ENCODE measurements at regions not wholly inside any gene's neighbourhood (a gene's known extent, or its start where the extent isn't known, plus 50 kb on each side); places are given as distances from the start of the nearest gene placed in this dataset.

DNA sequence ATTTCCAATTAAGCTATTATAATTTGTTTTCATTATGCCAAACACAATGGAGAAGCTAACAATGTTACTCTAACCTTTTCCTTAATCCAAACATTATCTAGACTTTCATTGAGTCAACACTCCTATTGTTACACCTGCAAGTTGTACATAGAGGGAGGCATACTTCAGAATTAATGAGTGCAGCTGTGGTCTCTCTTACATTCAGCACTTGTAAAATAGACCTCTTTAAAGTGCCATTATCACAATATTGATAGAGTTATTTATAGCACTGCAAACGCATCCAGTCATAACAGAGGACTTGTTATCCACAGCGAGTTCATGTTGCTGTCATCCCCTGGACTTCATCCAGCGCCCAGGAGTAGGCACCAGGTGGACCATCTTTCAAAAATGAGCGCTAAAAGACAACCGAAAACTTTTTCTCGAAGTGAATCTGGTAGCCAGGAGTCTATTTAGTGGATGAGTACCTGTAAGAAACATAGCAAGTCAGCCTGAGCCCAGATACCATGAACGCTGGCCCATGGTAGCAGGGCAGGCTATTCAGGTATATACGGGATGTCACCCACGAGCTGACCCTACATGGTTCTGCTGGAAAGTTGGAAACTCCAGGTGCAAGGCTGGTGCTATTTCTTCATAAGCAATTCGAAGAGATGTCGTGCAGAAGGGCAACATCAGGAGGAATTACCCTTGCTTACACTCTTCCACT lies 70.6 kb upstream of the NFIA start:
- TF ChIP-seq, protein P1, sequence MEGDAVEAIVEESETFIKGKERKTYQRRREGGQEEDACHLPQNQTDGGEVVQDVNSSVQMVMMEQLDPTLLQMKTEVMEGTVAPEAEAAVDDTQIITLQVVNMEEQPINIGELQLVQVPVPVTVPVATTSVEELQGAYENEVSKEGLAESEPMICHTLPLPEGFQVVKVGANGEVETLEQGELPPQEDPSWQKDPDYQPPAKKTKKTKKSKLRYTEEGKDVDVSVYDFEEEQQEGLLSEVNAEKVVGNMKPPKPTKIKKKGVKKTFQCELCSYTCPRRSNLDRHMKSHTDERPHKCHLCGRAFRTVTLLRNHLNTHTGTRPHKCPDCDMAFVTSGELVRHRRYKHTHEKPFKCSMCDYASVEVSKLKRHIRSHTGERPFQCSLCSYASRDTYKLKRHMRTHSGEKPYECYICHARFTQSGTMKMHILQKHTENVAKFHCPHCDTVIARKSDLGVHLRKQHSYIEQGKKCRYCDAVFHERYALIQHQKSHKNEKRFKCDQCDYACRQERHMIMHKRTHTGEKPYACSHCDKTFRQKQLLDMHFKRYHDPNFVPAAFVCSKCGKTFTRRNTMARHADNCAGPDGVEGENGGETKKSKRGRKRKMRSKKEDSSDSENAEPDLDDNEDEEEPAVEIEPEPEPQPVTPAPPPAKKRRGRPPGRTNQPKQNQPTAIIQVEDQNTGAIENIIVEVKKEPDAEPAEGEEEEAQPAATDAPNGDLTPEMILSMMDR (IDR thresholded peaks at IDR 0.05; ENCODE audit: control extremely low read depth, extremely low read depth, low read depth, missing control alignments), result no peak
- CTCF ChIA-PET, result interaction anchor here (1.0 kb wide), 1 partner anchor 13 kb away, joined by 3 read pairs; no protein-coding TSS in a partner anchor
- POLR2A ChIA-PET, result interaction anchor here (0.6 kb wide), 1 partner anchor 748 kb away, joined by 5 read pairs; no protein-coding TSS in a partner anchor
- no peak for DNase-seq (ENCODE audit: extremely low spot score)

DNA sequence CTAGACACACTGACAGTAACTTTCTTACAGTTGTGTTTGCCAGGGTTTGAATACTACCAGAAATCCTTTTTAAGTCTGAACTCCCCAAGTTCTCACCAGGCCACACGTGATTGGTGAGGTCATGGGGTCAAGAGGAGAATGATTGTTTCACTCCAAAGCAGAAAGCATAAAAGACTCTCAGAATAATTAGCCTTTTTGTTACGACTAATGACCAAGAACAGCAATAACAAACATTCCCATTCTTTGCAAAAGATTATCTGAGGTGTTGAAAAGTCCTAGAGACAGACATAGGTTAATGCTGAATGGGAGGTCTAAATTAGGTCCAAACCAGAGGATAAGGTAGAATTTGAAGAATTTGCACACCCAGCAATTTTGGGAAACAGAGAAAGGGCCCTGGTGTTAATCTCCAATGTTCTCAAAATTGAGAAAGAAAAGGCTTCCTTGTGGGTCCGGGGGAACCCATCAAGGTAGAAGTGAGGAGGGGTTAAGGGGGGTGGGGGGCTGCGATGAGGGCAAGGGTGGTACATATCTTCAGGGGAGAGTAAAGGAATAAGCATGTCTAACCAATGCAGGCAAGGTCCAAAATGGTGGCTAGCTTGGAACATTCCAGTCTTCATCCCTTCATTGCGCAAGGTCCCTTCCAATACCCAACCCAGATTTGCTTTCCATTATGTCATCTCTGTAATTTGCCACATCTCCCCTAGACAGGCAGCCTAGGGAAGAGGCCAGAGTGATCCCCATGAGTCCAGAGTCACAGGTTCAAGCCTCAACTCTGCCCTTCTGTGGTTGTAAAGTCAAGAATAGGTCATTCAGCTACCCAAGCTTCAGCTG lies 74.6 kb upstream of the NFIA start:
- POLR2A ChIA-PET, result no interaction called here
- DNase-seq (ENCODE audit: extremely low spot score), result no peak
- CTCF ChIA-PET, result no interaction called here
- TF ChIP-seq, protein P1 (IDR thresholded peaks at IDR 0.05; ENCODE audit: control extremely low read depth, extremely low read depth, low read depth, missing control alignments), result no peak

DNA sequence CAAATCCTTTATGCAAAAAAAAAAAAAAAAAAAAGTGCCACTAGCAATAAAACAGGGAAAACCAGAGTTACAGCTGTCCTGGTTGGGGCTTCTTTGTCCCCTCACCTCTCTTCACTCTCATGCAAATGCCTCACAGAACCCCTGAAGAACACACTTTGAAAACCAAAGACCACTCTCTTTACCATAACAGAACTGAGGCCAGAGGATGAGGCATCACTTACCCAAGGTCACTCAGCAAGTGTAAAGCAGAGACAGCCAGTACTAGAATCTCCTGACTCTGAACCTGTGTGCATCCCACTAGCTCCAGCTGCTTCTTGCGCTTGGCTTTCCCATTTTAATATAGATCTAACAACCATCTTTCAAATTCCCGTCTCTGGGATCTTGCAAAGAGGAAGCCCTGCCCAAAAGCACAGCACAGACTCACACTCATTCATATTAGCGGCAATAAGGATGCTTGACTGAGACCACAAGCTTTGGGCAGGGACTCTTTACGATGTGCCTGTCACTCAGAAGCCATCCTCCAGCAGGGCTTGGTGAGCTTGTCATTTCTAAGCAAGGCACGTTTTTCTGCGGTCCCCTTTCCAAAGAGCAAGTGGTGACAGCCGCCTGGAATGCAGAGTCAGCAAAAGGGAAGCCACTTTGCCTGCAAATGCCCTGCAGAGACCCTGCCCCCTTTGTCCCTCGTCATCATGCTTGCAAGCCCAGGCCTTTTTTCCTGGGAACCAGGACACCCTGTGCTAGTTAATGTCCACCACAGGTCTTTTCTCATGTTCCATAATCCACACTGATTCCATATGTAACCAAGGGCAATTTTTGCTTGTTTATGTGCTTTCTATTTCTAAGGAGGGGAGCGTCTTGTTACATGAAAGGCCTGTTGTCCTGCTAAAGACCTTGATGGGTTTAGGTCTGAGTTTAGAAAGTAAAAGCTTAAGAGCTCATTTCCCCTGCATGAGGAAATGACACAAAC lies 76.5 kb upstream of the NFIA start:
- TF ChIP-seq, protein P1 (IDR thresholded peaks at IDR 0.05; ENCODE audit: control extremely low read depth, extremely low read depth, low read depth, missing control alignments), result no peak
- ChIA-PET CTCF (no interaction called here), POLR2A (no interaction called here)
- DNase-seq (ENCODE audit: extremely low spot score), result no peak

DNA sequence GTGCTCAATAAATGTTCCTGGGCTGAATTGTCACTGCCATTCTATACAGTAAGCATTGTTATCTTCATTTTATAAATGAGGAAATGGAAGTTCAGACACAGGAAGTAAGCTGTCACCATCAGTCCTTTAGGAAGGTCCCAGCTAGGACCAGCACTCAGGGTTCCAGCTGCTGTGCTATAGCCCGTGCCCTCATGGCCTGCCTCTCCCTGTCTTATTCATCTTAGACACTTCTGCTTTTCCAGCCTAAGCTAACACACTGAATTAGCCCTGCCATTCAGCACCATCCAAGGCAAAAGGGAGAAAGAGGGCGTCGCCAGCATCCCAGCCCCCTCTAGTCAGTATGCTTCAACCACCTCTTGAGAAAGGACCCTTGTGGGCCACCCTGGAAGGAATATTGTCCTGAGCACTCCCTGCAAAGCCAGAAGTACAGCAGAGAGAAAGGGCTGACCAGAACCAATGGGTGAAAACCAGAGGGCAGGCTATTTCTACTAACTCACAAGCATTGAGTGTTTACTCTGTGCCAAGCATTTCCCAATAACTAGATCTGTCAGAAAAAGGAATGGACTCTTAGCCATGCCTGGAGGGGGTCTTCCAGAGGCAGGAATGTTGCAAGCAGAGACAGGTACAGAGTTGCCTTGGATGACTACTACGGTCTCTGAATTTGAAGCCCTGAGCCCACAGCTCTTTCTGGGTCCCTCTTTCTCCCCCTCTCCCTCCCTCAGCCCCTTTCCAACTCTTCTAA lies 77.9 kb upstream of the NFIA start:
- ChIA-PET POLR2A (no interaction called here), CTCF (interaction anchor here (2.0 kb wide), 1 partner anchor 45 kb away, joined by 5 read pairs; no protein-coding TSS in a partner anchor)
- DNase-seq (ENCODE audit: extremely low spot score), result no peak
- TF ChIP-seq, protein P1 (IDR thresholded peaks at IDR 0.05; ENCODE audit: control extremely low read depth, extremely low read depth, low read depth, missing control alignments), result no peak

DNA sequence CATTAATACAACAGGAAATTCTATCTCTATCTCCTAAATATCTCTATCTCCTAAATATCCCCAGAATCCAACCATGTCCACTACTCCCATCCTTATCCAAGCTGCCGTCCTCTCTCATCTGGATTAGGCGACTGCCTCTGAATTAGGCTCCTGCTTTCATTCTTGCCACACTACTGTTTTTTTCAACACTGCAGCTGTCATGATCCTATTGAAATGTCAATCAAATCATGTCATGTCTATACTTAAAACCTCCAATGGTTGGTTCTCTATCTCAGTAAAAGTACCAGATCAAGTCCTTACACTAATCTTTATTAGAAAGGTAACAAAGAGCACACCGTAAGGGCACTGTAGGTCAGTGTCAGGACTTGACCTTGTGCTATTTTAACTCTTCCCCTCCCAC lies 82.0 kb upstream of the NFIA start:
- POLR2A ChIA-PET, result no interaction called here
- CTCF ChIA-PET, result no interaction called here
- no peak for DNase-seq (ENCODE audit: extremely low spot score)
- TF ChIP-seq, protein P1 (IDR thresholded peaks at IDR 0.05; ENCODE audit: control extremely low read depth, extremely low read depth, low read depth, missing control alignments), result no peak
